BJ (cell line): ENCODE measurements at regions not wholly inside any gene's neighbourhood (a gene's known extent, or its start where the extent isn't known, plus 50 kb on each side); places are given as distances from the start of the nearest gene placed in this dataset.

Experiments
- CTCF ChIA-PET: fragments of 350-600 bp; formaldehyde crosslinking; extraction: SDS; loops from one replicate; lab custom pipeline; 2021; ENCODE audit warnings: antibody characterized with exemption, inconsistent platforms; lab: Yijun Ruan, JAX
- POLR2A ChIA-PET: fragments of 300-600 bp; sonication (Branson Sonifier 250); formaldehyde crosslinking; extraction: SDS; loops from one replicate; lab custom pipeline; 2021; ENCODE audit warnings: antibody characterized with exemption; lab: Charles Lee
- DNase-seq: peaks from one replicate; pipeline ENCODE4 v3.0.0-alpha.2; 2011; ENCODE audit warnings: low read depth
- H3K27me3 ChIP-seq: 2 replicates; pipeline ENCODE4 v1.6.0; 2011; ENCODE audit warnings: low read length; ENCODE audit not compliant: control insufficient read depth, insufficient read depth
- H3K36me3 ChIP-seq: 2 replicates; pipeline ENCODE4 v1.5.1; 2011; ENCODE audit warnings: low read length; ENCODE audit not compliant: control insufficient read depth, insufficient read depth
- H3K4me3 ChIP-seq: 2 replicates; pipeline ENCODE4 v1.5.1; 2011; ENCODE audit warnings: low read depth, mild to moderate bottlenecking, control low read depth, low read length
- TF ChIP-seq, protein P1 (sequence below): IDR thresholded peaks from 2 replicates; pipeline ENCODE4 v1.5.1; 2011; ENCODE audit warnings: low read depth, mild to moderate bottlenecking, control low read depth, inconsistent platforms, low read length, moderate library complexity; ENCODE audit not compliant: insufficient read depth

DNA sequence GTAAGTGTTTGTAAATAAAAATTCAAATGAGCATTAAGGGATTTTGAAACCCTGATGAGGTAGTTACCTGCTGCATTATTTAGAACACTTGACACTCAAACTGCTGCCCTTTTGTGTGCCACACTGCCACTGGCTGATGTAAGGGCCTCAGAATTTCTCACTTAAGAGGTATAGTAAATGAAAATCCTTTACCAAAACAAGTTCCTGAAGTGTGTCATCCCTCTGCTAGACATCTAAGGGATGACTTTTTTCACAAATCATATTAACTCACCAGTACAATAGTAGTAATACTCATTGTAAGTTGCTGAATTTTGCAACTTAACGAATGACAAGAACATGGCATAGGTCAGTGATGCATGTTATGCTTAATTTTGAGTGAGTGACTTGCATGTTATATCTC lies 274.9 kb upstream of the UBE2E3 start:
- CTCF ChIA-PET, result interaction anchor here (1.9 kb wide), 1 partner anchor 9 kb away, joined by 5 read pairs; no protein-coding TSS in a partner anchor
- POLR2A ChIA-PET, result no interaction called here
- Histone ChIP-seq H3K36me3 (no peaks in the 10 kb centered on the region), H3K4me3 (no peak overlapping the region), H3K27me3 (no peaks in the 10 kb centered on the region)
- TF ChIP-seq, protein P1, sequence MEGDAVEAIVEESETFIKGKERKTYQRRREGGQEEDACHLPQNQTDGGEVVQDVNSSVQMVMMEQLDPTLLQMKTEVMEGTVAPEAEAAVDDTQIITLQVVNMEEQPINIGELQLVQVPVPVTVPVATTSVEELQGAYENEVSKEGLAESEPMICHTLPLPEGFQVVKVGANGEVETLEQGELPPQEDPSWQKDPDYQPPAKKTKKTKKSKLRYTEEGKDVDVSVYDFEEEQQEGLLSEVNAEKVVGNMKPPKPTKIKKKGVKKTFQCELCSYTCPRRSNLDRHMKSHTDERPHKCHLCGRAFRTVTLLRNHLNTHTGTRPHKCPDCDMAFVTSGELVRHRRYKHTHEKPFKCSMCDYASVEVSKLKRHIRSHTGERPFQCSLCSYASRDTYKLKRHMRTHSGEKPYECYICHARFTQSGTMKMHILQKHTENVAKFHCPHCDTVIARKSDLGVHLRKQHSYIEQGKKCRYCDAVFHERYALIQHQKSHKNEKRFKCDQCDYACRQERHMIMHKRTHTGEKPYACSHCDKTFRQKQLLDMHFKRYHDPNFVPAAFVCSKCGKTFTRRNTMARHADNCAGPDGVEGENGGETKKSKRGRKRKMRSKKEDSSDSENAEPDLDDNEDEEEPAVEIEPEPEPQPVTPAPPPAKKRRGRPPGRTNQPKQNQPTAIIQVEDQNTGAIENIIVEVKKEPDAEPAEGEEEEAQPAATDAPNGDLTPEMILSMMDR, result no peak
- no peak for DNase-seq

DNA sequence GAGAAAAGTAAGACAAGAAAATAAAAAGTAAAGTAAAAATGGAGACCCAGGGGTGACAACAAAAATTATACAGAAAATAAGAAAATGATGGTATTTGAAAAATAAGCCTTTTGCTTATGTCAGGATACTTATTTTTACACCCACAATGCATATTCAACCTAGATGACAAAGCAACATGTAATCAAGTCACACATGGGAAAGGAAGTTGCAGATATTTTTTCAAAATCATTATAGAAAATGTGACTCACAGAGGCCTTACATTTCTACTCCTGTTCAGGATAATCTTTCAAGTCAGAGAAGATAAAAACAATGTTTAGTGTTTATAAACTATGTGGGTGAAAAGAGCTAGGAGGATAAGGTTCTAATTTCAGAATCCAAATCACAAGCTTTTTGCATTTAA lies 275.3 kb upstream of the UBE2E3 start:
- ChIA-PET POLR2A (no interaction called here), CTCF (interaction anchor here (1.9 kb wide), 1 partner anchor 9 kb away, joined by 5 read pairs; no protein-coding TSS in a partner anchor)
- TF ChIP-seq, protein P1, result no peak
- H3K36me3 ChIP-seq, result no peaks in the 10 kb centered on the region
- no peaks in the 10 kb centered on the region for H3K27me3 ChIP-seq
- DNase-seq, result no peak
- H3K4me3 ChIP-seq, result no peak overlapping the region

DNA sequence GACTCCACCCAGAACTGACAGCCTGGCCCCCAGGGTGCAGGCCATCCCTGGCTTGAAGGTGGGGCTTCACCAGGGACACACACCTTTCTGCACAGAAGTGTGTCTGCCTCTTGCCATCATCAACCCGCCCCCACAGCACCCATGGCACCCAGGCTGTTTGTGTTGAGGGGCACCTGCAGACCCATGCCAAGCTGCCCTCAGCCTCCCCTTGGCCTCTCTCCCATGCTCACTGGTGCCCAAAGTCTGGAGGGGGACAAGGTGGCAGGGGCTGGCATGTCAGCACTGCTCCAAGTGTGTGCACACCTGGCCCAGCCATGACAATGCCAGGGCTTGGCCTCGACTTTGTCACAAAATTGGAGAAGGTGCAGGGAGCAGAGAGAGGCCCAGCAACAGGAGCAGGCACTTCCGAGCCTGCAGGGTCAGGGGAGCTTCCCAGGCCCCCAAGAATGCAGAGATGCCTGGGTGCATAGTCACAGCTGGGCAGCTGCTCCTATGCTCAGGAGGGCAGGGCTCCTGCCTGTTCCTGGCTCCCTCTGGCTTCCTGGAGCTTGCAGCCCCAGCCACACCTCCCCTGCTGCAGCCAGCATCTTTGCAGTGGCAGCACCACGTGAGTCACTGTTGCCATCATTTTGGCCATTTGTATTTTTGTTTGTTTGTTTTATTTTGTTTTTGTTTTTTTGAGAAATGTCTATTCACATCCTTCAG lies 280.6 kb upstream of the UBE2E3 start:
- no peak overlapping the region for H3K4me3 ChIP-seq
- DNase-seq, result no peak
- POLR2A ChIA-PET, result no interaction called here

DNA sequence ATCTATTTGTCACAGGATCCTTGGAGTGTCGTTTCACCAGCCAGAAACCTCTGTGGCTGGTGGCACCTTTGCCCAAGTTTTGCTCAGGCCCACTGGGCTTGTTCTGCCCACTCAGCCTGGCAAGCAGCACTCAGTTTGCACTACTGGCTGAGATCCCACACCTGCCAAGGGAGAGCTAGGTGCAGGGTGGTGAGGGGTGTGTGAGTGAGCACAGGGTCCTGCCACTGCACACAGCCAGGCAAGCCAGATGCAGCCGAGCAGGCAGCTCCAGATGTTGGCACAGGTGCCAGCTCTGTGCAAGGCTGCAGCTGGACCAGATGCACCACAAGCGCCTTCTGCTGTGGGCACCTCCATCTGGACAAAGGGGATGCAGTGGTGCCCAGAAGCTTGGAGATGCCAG lies 281.7 kb upstream of the UBE2E3 start:
- no peak for DNase-seq
- no peaks in the 10 kb centered on the region for H3K27me3 ChIP-seq
- CTCF ChIA-PET, result no interaction called here
- no peaks in the 10 kb centered on the region for H3K36me3 ChIP-seq
- TF ChIP-seq, protein P1, result no peak
- POLR2A ChIA-PET, result no interaction called here
- no peak overlapping the region for H3K4me3 ChIP-seq

More for the DNA sequence above, 280.6 kb upstream of the UBE2E3 start:
- TF ChIP-seq, protein P1, result no peak
- Histone ChIP-seq H3K27me3 (no peaks in the 10 kb centered on the region), H3K36me3 (no peaks in the 10 kb centered on the region)
- CTCF ChIA-PET, result no interaction called here

DNA sequence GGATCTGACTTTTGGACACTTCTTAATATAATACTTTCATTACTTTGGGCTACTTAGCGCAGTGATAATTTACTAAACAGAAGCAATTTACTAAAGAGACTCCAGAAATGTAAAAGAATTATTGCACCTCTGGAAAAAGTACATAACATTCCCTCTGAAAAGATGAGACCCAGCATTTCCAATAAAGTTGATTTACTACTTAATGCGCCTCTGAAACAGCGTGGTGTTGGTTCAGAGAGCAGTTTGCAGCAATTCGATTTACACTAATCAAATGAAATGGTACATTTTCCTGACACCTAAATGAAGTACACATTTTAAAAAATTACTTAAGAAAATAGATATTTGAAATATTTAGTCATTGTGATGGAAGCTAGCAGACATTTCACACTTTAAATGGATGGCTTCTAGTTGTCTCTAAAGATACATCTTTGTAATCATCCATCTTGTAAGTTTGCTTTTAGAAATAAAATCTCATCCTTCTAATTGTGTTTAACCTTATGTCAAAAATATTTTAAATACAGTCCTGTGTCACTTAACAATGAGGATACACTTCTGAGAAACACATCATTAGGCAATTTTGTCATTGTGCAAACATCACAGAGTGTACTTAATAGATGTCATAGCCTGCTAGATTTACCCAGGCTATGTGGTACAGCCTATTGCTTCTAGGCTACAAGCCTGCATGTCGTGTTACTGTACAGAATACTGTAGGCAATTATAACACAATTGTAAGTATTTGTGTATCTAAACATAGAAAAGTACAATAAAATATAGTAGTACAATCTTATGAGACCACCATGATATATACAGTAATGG lies 284.6 kb upstream of the UBE2E3 start:
- no peak for DNase-seq
- no peaks in the 10 kb centered on the region for H3K36me3 ChIP-seq
- H3K4me3 ChIP-seq, result no peak overlapping the region
- ChIA-PET POLR2A (no interaction called here), CTCF (interaction anchor here (1.7 kb wide), 1 partner anchor 10 kb away, joined by 5 read pairs; no protein-coding TSS in a partner anchor)
- H3K27me3 ChIP-seq, result no peaks in the 10 kb centered on the region
- TF ChIP-seq, protein P1, result no peak
